HAP-1 (cell line): ENCODE measurements at regions not wholly inside any gene's neighbourhood (a gene's known extent, or its start where the extent isn't known, plus 50 kb on each side); places are given as distances from the start of the nearest gene placed in this dataset.

ENCODE experiments used
- DNase-seq, 2 experiments: peaks; one replicate each; pipeline ENCODE4 v3.0.0-alpha.2; 2016 to 2020; ENCODE audit warnings: low spot score in 2 of 2
- H3K27me3 ChIP-seq: fragments of 250-450 bp; sonication (Bioruptor Pico); 2 replicates; pipeline ENCODE4 v1.5.1; 2020; ENCODE audit warnings: low read depth, mild to moderate bottlenecking, moderate library complexity
- H3K36me3 ChIP-seq: fragments of 250-450 bp; sonication (Bioruptor Pico); replicated peaks from 2 replicates; pipeline ENCODE4 v1.5.1; 2020; ENCODE audit warnings: mild to moderate bottlenecking
- H3K4me1 ChIP-seq: fragments of 250-450 bp; sonication (Bioruptor Pico); 2 replicates; pipeline ENCODE4 v1.5.1; 2020; ENCODE audit warnings: mild to moderate bottlenecking
- H3K4me3 ChIP-seq: fragments of 250-450 bp; sonication (Bioruptor Pico); 2 replicates; pipeline ENCODE4 v1.5.1; 2020; ENCODE audit warnings: mild to moderate bottlenecking, moderate library complexity
- H3K9me3 ChIP-seq: fragments of 250-450 bp; sonication (Bioruptor Pico); 2 replicates; pipeline ENCODE4 v1.5.1; 2020; ENCODE audit warnings: mild to moderate bottlenecking, moderate library complexity
- in situ Hi-C: fragments of 300-500 bp; cut with MboI; formaldehyde crosslinking; loops from 3 replicates; pipeline ENCODE4 v1.14.3; 2020; ENCODE audit warnings: low sequenced_read_pairs, inconsistent platforms, mixed read lengths

DNA sequence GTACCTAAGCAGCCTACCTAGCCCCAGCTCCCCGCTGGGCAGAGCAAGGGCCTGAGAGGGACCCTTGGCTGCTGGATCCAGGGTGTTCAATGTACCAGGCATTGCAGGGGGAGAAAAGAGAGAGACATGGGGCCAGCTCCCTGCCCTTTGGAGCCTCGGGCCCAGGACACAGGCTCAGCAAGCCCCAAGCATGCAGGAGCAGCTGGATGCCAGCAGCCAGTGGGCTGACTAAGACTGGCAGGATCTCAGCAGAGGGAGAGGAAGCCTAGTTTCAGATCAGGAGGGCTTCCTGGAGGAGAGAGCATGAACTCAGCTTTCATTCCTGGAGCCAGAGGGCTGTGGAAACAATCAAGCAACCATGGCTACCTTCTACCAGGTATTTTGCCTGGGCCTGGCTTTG, 82.0 kb upstream of the NKD1 start:
- H3K4me3 ChIP-seq = no peak overlapping the region
- H3K27me3 ChIP-seq = no peaks in the 10 kb centered on the region
- no peaks in the 10 kb centered on the region for H3K36me3 ChIP-seq
- no peaks in the 10 kb centered on the region for H3K9me3 ChIP-seq
- peaks cover 7% of the 10 kb centered on the region; the same call in 1 of the 2 replicates for H3K4me1 ChIP-seq
- in situ Hi-C loops = no loop called here
- DNase-seq = no peak

DNA sequence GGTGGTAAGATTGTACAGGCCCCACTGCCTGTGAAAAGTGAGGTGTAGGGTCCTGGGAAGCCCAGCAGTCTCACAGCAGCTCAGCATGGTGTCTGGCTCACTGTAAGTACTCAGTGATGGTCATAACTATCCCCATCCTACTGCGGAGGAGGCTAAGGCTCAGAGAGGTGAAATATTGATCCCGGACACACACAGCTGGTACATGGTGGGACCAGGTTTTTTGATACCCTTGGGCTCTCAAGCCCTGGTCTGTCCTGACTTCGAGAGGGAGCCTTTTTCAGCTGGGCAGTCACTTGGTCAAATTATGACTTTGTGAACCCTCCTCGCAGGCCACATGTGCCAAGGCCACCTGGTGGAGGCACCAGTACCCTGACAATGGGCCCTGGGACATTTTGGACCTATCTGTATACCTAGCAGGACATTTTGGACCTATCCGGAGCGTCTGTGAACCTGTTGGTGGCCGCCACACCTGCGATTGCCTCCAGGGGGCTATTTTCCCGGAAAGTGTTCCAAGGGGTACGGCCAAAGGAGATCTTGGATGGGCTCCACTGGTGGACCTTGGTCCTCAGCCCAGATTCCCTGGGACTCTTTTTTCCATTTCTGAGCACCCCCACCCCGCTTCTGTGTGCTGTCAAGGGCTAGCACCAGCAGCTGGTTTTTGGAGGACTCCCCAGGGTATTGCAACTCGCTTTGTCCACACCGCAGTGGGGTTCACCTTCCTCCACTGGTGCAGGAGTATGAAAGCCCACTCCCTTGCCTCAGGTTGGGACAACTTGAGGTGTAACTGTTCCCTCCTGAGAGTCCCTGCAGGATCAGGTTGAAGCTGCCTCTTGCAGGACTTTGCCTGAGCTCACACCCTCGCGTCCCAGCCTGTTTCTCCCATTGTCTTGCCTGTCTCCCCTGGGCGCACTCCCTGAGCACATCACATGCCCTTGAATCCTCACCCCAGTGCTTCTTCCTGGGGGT, 83.6 kb upstream of the NKD1 start:
- Histone ChIP-seq H3K4me1 (peaks cover 11% of the 10 kb centered on the region), H3K9me3 (no peaks in the 10 kb centered on the region), H3K4me3 (no peak overlapping the region), H3K36me3 (no peaks in the 10 kb centered on the region), H3K27me3 (no peaks in the 10 kb centered on the region)
- peak in 1 of 2 experiments; percentile 26 for DNase-seq
- in situ Hi-C loops = no loop called here

DNA sequence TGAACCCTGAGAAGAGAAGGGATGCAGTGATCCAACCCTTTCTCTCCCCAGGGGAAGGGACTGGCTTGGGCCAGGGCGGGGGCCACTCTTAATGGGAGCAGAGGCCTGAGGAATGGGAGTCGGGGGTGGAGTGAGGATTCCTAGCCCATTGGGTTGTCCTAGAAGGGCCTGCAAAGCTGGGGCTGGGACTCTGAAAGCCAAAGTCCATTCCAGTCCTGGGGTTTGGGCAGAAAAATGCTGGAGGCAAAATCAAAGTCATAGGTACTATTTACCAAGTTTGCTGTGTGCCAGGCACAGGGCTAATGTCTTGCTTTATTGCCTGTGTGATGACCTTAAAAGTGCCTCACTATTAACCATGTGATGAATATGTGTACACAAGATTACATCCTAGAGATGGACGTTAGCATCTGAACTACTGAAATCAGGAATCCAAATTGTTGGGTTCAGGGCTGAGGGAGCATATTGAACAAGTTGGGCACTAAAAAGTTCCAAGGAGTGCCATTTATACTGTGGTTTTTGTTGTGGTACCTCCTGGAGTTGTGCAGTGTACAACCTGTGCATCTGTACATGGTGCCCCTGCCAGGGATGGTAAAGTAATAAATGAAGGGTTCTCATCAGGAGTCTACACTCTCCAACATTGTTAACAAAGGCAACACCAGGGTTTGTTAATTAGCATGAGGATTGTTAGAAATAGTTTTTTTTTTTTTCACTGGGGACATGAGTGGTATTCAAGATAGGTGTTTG, 84.4 kb upstream of the NKD1 start:
- 0 out of 2 replicates have a peak, but pooled peaks cover 2% of the 10 kb centered on the region for H3K27me3 ChIP-seq
- no peak for DNase-seq

DNA sequence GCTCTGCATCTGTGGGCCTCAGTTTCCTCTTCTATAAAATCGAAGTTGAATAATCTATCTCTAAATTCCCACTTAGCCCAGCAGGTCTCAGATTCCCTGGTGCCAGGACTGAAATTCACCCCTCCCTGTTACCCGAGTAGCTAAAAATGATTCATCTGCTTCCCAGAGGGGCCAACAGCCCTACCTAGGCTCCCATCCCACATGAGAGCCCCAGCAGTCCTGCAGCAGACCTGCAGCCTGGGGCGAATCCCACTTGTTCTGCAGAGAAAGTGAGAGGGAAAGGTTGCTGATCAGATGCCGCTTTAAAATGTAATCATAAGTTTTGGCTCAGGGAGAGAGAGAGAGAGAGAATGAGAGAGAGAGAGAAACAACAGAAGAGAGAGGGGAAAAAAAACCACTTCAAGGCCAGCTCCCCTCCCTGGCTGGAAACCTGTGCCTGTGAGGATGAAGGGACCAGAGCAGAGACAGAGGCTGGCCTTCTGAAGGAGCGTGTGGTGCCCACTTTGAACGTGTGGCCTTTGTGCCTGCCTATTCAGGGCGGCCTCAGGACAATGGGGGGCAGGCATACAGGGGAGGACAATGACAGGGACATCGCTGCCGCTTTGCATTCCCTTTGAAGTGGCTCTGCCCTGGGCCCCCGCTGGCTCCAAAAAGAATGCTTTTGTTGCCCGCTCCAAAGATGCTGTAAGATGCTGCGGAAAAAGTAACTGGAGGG, 85.2 kb upstream of the NKD1 start:
- H3K4me1 ChIP-seq = peaks cover 19% of the 10 kb centered on the region
- DNase-seq = no peak
- in situ Hi-C loops = no loop called here
- H3K9me3 ChIP-seq = no peaks in the 10 kb centered on the region
- H3K36me3 ChIP-seq = no peaks in the 10 kb centered on the region
- H3K4me3 ChIP-seq = no peak overlapping the region
- peaks cover 6% of the 10 kb centered on the region; the same call in 1 of the 2 replicates for H3K27me3 ChIP-seq

More for the DNA sequence above, 84.4 kb upstream of the NKD1 start:
- peaks cover 20% of the 10 kb centered on the region for H3K4me1 ChIP-seq
- H3K9me3 ChIP-seq = no peaks in the 10 kb centered on the region
- no peaks in the 10 kb centered on the region for H3K36me3 ChIP-seq
- in situ Hi-C loops = no loop called here
- no peak overlapping the region for H3K4me3 ChIP-seq

DNA sequence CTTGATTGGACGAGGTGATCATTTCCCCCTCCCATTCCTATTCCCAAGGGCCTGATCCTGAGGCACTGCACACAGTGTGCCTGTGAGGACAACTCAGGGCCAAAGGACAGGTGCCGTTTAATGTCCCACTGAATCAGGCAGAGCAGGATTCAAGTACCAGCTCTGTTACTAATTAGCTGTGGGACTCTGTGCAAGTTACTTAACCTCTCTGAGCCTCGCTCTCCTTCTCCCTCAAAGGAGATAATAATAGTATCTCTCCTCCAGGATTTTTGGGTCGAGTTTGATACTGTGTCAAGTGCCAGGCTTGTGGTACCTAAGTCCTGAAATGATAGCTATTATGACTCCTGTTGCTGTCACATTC, 86.8 kb upstream of the NKD1 start:
- peaks cover 14% of the 10 kb centered on the region for H3K4me1 ChIP-seq
- in situ Hi-C loops = no loop called here
- DNase-seq = no peak
- H3K4me3 ChIP-seq = no peak overlapping the region
- no peaks in the 10 kb centered on the region for H3K36me3 ChIP-seq
- H3K27me3 ChIP-seq = peaks cover 11% of the 10 kb centered on the region; the same call in 1 of the 2 replicates
- no peaks in the 10 kb centered on the region for H3K9me3 ChIP-seq

DNA sequence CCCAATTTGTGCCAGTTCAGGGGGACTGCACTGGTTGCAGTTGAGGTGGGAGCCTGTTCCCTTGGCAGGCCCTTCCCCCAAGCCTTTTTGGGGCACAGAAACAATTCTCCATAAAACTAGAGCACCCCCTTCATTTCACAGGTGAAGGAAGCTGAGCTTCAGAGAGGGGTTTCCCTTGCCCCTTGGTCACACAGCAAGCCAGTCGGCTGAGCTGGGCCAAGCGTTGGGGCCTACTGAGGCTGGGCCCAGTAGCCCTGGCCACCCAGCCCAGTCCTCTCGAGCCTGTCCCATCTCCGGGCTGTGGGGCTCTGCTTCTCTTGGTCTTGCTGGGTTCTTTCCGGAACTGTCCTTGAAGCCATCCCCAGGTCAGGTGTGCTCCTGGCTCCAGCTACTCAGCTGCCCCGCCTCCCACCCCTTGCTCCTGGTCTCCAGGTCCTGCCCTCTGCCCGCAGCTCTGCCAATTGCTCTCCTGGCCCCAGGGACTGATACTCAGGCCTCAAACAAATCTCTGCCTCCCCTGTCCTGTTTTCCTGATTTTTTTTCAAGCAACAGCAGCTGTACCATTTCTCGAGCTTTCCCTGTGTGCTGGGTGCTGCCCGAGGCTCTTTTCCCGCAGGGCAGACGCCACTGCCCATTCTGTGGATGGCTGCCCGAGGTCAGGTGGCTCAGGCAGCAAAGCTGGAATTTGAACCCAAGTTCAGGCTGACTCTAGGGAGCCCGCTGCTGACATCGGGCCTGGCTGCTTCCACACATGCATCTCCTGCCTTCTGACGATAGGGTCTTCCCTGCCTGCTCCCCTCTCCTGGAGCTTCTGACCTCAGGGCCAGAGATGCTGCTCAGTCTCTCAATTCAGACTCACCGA, 87.4 kb upstream of the NKD1 start:
- no peak for DNase-seq
- Histone ChIP-seq H3K9me3 (no peaks in the 10 kb centered on the region), H3K4me1 (peaks cover 14% of the 10 kb centered on the region), H3K27me3 (peaks cover 11% of the 10 kb centered on the region; the same call in 1 of the 2 replicates), H3K36me3 (no peaks in the 10 kb centered on the region), H3K4me3 (no peak overlapping the region)
- in situ Hi-C loops = no loop called here

DNA sequence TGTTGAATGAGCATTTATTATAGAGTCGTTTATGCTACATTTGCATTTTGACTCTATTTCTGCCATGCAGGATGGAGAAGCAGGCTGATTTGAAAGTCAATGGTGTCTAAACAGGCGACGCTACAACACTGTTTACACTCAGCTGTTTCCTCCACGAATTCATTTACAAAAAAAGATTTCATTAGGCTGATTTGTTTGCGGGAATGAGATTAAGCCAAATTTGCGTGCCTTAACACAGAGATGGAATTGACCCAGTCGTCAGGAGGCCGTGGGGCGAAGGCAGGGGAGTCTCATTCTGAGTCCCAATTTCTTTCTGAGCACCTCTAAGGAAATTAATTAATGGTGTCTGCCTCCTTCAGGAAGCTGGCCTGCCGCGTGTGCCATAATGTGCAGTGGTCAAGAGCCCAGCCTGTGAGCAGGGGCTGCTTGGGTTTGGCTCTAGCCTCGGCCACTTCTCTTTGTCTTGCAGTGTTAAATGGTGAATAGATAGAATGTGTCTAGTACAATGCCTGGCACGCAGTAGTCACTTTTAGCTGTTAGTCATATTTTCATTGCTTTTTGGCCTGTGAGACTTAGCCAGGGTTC, 88.6 kb upstream of the NKD1 start:
- no peaks in the 10 kb centered on the region for H3K9me3 ChIP-seq
- H3K4me3 ChIP-seq = no peak overlapping the region
- H3K4me1 ChIP-seq = peaks cover 14% of the 10 kb centered on the region
- no peaks in the 10 kb centered on the region for H3K36me3 ChIP-seq
- H3K27me3 ChIP-seq = peaks cover 11% of the 10 kb centered on the region; the same call in 1 of the 2 replicates
- peak in 1 of 2 experiments; percentile 28 for DNase-seq
- in situ Hi-C loops = no loop called here

DNA sequence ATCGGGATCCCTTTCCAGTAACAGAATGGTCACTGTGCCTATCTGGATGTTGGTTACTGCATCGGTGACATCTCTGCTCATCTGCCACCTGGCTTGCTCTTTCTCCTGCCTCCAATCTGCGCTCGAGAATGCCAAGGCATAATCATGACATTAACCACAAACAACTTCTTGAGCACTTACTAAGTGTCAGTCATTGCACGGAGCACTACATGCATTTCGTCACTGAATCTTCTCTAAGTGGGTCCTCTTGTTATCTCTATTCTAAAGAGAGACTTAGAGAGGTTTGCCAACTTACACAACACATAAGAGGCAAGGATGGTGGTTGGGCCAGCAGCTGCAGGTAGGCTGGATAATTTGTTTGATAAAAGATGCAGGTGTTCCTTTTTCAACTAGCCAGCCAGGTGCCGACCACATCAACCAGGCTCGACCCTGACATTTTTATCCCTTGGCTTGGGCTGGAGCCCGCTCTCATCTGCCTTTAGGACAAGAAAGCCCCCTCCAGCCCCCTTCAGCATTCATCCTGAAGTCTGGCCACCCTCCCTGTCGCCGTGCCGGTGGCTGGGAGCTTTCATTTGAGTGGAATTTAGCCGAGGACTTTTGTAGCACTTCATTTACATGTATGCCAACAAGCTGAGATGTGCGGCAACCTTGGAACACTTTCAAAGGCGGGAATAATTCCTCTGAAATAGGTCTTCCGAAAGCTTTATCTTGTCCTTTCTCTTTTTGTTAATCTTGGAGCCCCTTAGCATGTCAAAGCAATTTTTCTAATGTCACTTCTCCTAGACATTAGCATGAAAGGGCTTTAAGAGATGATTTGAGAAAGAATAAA, 89.3 kb upstream of the NKD1 start:
- no peak overlapping the region for H3K4me3 ChIP-seq
- no peaks in the 10 kb centered on the region for H3K36me3 ChIP-seq
- H3K27me3 ChIP-seq = peaks cover 11% of the 10 kb centered on the region; the same call in 1 of the 2 replicates
- DNase-seq = peak; percentile 20 to 24
- peaks cover 14% of the 10 kb centered on the region for H3K4me1 ChIP-seq
- in situ Hi-C loops = no loop called here
- H3K9me3 ChIP-seq = no peaks in the 10 kb centered on the region

DNA sequence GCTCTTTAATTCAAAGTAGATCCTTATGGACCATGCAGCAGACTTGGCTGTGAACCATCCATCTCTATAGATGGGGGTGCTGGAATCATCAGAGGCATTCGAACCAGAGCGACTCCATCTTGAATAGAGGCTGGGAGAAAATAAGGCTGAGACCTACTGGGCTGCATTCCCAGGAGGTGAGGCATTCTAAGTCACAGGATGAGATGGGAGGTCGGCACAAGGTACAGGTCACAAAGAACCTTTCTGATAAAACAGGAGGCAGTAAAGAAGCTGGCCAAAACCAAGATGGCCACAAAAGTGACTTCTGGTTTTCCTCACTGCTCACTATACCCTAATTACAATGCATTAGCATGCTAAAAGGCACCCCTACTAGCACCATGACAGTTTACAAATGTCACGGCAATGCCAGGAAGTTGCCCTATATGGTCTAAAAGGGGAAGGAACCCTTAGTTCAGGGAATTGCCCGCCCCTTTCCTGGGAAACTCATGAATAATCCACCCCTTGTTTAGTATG, 89.2 kb upstream of the BRD7 start:
- no peaks in the 10 kb centered on the region for H3K9me3 ChIP-seq
- in situ Hi-C loops = no loop called here
- H3K27me3 ChIP-seq = peaks cover 11% of the 10 kb centered on the region; the same call in 1 of the 2 replicates
- DNase-seq = no peak
- H3K4me3 ChIP-seq = no peak overlapping the region
- H3K36me3 ChIP-seq = no peaks in the 10 kb centered on the region
- H3K4me1 ChIP-seq = peaks cover 14% of the 10 kb centered on the region

DNA sequence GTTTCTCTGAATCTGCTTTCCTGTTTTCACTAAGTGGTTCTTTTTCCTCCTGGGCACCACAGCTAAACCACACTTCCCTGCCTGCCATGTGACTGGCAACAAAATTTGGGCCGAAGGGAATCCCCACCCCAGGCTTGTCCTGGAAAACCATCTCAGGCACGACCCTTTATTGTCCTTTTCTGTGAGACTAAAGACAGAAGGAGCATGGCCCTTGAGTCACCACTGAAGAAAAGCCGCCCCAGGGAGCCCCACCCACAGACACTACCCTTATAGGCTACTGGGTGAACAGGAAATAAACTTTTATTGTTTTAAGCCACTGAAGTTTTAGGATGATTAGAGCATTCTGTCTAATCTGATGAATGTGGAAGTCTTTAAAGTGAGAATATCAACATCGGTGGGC, 88.6 kb upstream of the BRD7 start:
- DNase-seq = no peak
- in situ Hi-C loops = no loop called here
- H3K9me3 ChIP-seq = no peaks in the 10 kb centered on the region
- H3K4me1 ChIP-seq = peaks cover 14% of the 10 kb centered on the region
- no peak overlapping the region for H3K4me3 ChIP-seq
- H3K36me3 ChIP-seq = no peaks in the 10 kb centered on the region
- peaks cover 11% of the 10 kb centered on the region; the same call in 1 of the 2 replicates for H3K27me3 ChIP-seq

DNA sequence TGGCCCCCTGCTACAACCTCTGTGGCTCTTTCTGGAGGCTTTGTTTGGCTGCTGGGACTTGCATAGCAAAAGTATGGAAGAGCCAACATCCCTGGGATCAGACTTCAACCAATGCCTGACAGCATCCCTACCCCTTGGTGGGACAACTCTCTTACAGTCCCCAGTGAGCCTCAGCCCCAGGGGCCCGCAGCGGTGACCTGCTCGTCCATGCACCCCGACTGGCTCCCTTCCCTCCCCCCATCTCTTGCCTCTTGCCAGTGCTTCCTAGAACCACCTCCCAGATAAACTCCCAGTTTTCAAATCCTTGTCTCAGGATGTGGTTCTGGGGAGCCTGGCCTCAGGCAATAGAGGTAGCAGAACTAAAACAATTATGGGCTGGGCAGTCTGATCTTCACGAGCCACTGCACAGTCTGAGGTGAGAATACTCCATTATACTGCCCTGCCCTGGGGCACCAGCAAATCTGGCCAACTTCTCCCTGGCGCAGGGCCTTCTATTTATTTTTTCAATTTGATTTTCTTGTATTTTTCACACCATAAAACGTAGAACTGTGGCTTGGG, 86.6 kb upstream of the BRD7 start:
- H3K4me1 ChIP-seq = peaks cover 14% of the 10 kb centered on the region
- peaks cover 11% of the 10 kb centered on the region; the same call in 1 of the 2 replicates for H3K27me3 ChIP-seq
- no peaks in the 10 kb centered on the region for H3K36me3 ChIP-seq
- DNase-seq = no peak
- in situ Hi-C loops = no loop called here
- H3K4me3 ChIP-seq = no peak overlapping the region
- H3K9me3 ChIP-seq = no peaks in the 10 kb centered on the region
